HG02610 (cell line): ENCODE measurements at regions not wholly inside any gene's neighbourhood (a gene's known extent, or its start where the extent isn't known, plus 50 kb on each side); places are given as distances from the start of the nearest gene placed in this dataset.

ENCODE experiments used
- ATAC-seq: cut with Tn5 transposase; IDR thresholded peaks from one replicate; pipeline ENCODE4 v1.9.1; 2021; ENCODE audit warnings: mild to moderate bottlenecking, moderate library complexity; ENCODE audit not compliant: unreplicated experiment

DNA sequence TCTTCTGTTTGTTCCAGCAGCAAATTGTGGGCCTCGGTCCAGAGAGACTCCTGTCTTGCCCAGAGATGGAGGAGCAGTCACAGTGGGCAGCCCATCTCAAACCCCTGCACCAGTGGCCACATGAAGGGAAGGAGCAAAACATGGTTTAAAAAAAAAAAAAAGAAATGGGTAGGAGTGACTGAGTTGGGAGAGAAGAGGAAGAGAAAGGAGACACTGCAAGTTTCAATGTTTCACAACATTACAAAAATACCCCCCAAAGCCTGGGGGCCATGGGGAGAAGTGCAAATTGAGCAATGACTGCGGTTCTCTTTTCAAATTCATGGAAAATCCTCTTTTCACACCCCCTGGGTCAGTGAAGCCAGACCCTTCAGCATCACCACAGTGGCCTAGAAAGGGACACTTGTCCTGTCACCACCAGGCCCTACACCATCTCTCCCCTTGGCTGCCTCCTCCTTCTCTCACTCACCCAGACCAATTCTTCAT, 117.1 kb downstream of the ZFP36L2 start:
- no peak for ATAC-seq

DNA sequence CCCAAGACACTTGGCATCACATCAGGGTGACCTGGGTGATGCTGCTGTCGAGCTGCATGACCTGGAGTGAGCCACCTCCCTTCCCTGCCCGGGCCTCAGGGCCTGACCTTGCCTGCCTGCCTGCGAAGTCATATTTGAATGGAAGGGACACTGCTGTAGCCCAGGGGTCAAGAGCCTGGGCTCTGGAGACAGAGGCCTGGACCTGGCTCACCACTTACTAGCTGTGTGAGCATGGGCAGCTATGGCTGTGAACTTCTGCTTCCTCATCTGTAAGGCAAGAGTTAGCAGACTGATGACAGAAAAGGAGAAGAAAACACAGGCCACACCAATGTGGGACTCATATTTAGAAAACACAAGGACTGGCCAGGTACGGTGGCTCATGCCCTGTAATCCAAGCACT, 118.7 kb downstream of the ZFP36L2 start:
- ATAC-seq, result no peak

DNA sequence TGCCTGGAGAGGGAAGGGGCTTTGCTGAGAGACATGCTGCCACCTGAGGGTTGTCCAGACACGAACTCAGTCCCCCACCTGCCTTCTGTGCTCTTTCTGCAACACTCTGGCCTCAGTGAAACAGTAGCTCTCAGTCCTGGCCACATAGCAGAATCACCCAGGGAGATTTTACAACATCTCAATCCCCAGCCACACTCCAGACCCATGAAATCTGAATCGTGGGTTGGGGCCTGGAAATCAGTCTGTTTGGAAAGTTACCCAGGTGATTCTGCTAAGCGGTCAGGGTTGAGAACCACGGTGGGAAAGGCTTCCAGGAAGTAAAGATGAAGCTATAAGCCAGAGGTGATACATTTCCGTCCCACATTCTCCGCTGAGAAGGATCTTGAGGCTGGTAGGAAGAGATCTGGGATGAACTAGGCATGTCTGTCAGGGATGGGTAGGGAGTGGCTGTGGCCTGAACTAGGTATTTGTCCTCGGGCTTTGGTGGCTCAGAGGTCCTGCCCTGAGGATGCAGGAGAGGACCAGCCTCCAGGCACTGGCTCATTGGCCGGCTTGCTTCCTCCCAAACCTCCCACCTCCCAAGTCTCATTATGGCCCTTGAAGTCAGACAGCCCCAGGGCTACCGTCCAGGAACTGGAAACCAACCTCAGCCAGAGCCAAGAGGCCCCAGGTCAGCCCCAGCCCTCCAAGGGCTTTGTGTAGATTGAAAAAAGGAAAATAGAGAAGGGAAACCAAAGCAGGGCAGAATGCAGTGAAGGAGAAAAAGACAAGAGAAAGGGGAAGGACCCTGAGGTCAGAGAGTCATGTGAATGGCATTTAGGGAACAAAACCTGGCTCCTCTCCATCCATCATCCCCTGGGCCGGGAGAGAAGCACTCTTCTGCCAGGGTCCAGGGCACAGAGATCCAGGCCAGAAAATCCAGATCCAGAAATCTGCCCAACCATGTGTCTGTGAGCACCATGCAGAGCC, 119.6 kb downstream of the ZFP36L2 start:
- no peak for ATAC-seq

DNA sequence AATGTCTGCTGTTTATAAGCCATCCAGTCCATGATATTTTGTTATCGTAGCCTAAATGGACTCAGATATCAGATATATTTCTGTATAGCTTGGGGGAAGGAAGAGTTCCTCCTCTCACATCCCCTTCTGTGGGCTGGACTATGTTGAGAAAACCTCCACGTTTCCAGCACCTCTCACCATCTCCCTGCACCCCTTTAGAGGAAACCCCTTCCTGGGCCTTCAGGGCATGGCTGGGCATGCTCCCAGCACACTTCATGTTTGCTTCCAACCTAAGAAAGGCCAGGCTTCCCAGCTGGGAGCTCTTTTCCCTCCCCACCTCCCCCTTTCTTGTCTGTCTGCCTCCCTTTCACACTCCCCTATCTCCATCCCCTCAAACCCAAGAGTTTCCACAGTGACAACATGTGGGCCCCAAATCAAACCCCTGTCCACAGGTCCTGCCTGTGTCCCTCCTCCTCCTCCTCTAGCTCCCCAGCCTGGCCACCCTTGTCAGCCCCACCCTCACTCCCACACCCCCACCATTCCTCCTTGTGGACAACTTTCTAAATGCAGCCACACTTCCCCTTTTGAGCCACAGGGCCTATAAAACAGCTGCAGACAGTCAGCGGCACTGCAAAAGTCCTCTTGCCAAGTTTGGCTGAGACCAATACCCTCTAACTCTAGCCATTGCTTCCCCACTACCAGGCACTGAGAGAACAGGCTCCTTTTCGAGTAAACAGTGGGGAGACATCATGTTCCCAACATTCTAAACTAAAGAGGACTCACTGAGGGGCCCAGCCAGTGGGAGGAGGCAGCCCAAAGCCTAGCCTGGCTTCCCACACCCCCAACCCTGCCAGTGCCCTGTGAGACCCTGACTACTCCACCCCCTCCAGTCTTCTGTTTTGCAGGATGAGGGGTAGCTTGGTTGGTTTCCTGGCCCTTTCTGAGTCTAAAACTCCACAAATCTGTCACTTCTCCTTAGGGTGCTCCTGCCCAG, 120.5 kb downstream of the ZFP36L2 start:
- ATAC-seq, result peak; percentile 53

DNA sequence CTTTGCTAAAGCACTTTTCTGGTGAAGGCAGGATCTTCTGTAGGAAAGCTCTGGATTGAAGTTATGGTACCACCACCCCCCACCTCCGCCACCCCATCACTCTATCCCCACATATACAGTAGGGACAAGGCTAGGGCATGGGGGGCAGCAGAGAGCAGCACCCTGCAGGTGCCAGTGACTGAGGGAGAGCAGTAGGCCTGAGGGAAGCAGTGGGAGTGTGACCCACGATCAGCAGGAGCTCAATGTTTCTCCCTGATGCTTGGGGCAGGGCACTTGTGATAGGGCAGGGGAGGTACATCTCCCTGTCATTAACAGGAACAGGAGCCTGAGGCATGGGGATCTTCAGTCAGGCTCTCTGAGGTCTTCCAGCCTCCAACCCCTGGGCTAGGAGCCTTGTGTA, 121.6 kb downstream of the ZFP36L2 start:
- no peak for ATAC-seq

DNA sequence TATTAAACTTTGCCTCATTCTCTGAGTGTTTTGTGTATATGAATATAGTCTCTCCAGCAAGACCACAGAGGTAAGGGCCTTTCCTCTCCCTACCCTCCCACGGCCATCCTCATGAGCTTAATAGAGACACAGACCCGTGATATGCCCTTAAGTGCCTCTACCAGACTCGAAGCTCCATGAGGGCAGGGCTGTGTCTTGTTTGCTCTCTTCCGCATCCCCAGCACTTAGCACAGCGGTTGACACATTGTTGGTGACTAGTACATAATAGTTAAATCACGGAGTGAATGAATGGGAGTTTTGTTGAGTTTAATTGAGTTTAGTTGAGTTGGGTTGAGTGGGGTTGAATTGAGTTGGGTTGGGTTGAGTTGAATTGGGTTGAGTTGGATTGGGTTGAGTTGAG, 122.3 kb downstream of the ZFP36L2 start:
- ATAC-seq, result no peak

DNA sequence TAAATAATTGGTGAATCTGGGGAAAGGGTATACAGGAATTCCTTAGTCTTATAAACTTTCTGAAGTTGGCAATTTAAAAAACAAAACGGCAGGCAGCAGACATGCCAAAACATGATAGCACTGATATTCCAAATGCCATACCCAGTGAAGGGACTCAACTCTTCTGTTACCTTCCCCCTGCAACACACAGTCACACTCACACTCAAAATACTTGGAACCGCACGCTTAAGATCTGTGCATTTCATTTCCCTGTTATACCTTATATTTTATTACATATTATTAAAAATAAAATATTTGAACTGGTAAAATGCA, 123.4 kb downstream of the ZFP36L2 start:
- ATAC-seq, result no peak

DNA sequence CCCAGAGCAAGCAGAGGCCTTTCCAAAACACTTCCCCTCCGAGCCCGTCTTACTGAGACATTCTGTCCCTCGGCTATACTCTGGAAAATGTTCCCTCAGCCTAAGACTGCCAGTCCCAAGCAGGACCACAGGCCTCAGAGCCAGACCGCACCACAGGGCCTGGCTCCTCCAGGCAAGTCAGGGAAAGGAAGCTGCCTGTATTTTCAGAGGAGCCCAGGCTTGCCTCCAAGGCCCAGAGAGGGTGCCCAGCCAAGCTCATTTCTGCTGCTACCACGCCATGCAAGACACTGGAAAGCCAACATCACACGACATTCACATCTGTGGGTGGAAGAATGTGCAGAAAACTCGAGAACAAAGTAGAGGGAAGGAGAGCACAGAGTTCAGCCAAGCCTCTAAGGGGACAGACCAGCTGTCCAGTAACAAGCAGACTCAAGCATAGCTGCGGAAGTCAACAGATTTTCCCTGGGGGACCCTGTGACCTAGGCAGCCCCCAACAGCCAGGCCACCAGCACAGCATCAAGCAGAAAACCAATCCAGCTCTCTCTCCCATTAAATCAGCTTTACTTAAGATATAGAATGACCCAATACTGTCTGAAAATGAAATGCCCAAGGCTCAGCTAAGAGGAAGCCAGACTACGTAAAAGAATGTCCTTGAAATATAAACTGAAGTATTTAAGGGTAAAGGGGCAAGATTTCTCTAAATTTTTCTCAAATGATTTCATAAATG, 123.9 kb downstream of the ZFP36L2 start:
- no peak for ATAC-seq

DNA sequence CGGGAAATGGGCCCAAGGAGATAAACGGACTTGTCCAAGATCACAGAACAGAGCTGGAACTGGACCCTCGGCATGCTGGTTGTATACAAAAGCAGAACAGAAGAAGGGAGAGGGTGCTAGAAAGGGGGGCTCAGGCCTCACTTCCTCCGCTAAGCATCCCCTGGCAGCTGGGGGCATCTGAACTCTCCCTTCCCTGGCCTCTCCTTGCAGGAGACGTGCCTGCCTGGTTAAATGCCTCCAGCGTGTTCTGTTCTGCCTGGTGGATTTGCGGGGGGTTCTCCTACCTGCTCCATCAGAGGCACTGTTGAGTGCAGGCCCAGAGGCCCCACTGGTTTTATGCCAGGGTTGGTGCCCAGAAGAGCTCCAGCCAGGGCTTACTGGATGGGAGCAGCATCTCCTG, 124.7 kb downstream of the ZFP36L2 start:
- no peak for ATAC-seq

DNA sequence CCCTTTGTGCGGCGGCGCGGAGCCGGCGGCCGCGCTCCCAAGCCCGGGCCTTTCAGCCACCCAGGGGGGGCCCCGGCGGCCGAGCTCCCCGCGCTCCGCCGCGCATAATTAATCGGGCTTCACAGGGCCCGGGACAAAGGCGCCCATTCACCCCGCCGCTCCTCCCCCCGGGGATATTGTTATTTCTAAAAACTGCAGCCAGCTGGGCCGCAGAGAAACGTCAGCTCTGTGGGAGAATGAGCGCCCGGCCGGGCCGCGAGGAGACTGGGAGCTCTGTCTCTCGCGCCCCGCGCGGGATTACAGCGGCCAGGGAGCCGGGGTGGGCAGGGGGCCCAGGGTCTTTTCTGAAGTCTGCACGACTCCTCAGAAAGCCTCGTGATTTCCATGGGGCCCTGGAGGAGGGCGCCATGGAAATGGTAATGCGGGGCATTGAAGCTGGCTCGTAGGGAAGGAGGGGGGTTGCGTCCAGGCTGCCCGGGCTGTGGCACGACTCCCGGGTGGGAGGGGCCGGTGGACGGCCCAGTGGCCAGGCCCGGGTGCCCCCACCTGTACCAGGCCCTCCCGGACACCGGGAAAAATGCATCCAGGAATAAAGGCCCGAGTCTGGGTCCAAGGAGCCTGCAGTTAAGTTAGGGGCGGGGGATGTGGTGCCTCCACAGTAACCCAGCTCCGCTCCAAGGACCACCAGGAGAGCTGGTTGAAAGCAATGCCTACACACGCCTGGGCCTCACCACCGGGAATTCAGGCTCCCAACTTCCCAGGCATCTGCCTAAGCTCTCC, 125.3 kb downstream of the ZFP36L2 start:
- ATAC-seq, result no peak

DNA sequence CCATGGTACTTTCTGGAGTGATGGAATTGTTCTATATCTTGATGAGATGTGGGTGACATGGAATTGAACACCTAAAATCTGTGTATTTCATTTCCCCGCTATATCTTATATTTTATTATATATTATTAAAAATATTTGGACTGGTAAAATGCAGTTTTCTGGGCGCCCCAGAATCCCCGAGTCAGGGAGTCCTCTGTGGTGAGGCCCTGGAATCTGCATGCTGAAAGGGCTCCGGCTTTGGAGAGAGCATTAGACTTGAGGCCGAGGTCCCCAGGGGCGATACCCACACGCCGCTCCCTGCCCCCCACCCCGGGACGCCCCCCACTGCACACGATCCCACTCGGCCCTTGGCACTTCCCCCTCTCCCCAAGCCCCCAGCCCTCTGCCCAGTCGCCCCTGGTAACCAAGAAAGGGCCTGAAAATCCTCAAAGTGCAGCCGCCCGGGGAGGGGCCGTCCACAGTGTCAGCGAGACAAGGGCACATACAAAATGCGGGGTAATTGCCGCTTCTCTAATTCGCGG, 126.0 kb downstream of the ZFP36L2 start:
- ATAC-seq, result no peak

DNA sequence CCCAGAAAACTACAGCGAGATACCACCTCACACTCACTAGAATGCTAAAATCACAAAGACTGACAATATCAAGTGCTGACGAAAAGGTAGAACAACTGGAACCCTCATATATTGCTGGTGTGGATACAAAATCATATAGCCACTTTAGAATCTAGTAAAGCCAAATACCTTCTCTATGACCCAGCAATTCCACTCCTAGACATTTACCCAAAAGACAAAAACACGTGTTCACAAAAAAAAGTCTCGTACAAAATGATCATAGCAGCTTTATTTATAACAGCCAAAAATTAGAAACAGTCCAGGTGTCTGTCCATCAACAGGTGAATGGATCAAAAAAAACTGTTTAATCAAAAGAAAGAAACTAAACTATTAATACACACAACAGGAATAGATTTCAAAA, 126.6 kb downstream of the ZFP36L2 start:
- no peak for ATAC-seq

DNA sequence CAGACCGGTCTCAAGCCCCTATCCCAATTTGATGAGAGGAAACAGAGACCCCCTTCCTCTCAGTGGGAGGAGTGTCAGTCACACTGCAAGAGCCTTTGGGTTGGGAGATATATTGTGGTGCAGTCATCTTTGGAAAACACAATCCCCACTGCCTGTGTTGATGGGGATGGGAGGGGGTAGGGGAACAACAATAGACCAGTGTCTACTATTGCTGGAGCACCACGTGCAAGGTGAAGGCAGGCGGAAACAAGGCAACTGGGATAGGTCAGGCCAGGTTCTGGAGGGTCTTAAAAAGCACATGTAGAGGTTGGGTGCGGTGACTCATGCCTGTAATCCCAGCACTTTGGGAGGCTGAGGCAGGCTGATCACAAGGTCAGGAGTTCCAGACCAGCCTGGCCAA, 127.9 kb downstream of the ZFP36L2 start:
- ATAC-seq, result no peak

DNA sequence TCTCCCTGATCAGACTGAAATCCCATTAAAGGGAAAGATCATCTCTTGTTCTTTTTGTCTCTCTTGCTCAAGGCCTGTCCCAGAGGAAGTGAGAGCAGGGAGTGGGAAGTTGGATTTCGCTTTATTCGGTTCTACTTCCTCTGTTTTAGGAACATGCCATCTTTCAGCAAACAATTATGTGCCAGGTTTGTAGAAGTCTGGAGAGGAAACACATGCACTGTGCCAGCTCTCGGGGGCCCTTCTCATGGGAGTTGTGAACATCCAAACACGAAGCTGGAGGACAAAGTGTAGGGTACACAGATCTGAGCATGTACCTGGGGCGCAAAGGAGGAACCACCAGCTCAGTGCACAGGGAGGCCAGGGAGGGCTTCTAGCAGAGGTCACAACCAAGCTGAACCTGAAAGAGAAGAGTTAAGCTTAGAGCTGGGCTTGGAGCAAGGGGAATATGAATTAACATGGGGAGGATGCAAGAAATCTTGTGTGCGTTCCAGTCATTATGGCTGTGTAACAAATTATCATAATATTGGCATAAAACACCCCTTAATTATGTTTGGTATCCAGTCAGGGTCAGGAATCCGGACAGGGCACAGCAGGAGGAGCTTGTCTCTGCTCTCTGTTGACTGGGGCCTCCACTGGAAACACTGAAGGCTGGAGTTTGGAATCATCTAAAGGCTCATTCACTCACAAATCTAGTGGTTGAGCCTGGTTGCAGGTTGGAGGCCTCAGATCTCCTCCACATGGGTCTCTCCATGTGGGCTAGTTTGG, 128.6 kb downstream of the ZFP36L2 start:
- no peak for ATAC-seq

DNA sequence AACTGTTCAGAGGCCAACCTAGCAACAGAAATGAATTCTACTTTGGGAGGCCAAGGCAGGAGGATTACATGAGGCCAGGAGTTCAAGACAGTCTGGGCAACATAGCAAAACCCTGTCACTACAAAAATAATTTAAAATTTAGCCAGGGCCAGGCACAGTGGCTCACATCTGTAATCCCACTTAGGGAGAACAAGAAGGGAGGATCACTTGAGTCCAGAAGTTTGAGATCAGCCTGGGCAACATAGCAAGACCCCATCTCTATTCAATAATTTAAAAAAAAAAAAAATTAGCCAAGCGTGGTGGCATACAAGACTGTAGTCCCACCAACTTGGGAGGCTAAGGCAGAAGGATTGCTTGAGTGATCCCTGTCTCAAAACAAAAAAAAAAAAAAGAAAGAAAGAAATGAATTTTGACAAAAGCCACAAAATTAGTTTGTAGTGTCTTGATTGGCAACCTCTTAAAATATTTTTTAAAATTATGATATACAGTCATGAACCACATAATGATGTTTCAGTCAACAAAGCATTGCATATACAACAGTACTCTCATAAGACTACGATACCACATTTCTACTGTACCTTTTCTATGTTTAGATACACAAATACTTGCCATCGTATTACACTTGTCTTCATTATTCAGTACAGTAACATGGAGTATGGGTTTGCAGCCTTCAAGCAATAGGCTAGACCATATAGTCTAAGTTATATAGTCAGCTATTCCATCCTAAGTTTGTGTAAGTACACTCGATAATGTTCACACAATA, 130.7 kb downstream of the ZFP36L2 start:
- no peak for ATAC-seq

DNA sequence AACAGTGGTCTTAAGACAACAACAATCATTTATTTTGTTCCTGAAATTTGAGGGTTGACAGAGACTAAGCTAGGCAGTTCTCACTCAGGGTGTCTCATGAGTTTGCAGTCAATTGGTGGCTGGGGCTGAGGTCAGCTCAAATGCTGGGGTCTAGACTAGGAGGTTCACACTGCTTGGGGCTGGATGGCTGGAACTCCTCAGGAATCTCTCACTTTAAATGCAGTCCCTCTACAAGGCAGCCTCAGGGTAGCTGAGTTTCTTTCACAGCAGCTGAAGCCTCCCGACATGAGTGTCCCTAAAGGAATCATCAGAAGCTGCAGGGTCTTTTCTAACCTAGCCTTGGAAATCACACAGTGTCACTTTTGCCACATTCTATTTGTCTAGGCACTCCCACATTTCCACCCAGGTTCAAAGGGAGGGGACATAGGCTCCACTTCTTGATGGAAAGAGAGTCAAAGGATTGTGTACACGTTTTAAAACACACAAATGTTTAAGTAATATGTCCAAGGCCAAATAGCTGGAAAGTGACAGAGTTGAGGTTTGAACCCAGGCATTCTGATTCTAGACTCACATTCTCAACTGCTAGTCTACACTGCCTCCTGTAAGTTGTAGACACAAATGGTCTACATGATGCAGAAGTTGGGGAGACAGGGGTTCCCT, 133.8 kb downstream of the ZFP36L2 start:
- ATAC-seq, result no peak

DNA sequence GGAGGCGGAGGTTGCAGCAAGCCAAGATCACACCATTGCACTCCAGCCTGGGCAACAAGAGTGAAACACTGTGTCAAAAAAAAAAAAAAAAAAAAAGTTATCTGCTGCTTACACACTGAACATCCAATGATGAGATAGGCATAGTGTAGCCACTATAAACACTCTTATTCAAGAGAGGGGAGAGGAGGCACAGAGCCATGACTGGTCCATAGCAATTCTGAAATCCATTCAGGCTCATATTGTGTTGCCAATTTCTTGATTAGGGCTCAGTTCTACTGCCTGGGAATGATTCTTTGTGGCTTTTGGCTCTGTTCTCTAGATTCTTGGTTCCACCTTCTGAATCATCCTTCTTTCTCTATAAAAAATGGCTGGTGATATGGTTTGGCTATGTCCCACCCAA, 136.1 kb downstream of the ZFP36L2 start:
- no peak for ATAC-seq
